ENCODE measurements at regions not wholly inside any gene's neighbourhood (a gene's known extent, or its start where the extent isn't known, plus 50 kb on each side); places are given as distances from the start of the nearest gene placed in this dataset.

GRCh38 chr11:11171285-11171684, 181.8 kb downstream of the CSNK2A3 start:
- TF ChIP-seq CTCF (IDR thresholded peaks at IDR 0.05; ENCODE audit: extremely low read depth in 1 of 2, insufficient read depth in 1 of 2, low read depth in 1 of 2, low read length in 2 of 2) (no peak), EZH2 (IDR thresholded peaks at IDR 0.05; ENCODE audit: borderline replicate concordance, low read depth, low read length, severe bottlenecking) (no peak)
